ENCODE measurements at regions not wholly inside any gene's neighbourhood (a gene's known extent, or its start where the extent isn't known, plus 50 kb on each side); places are given as distances from the start of the nearest gene placed in this dataset.

GRCh38 chr1:102098081-102098480 is 101.4 kb upstream of the OLFM3 start:
- no peaks in the 10 kb centered on the region for H4K20me1 ChIP-seq (ENCODE audit: insufficient read depth, poor library complexity, severe bottlenecking)
- H3K4me1 ChIP-seq (ENCODE audit: insufficient read depth): no peaks in the 10 kb centered on the region
- no peaks in the 10 kb centered on the region for H3K27me3 ChIP-seq
- WGBS (ENCODE audit: low lambda C conversion rate, missing lambda C conversion rate): 63% methylated on average over 4 of the region's 4 CpGs
- H3K36me3 ChIP-seq (replicated peaks; ENCODE audit: insufficient read depth, low read depth): no peaks in the 10 kb centered on the region
- DNase-seq (ENCODE audit: low spot score): no peak
- no peak overlapping the region for H3K4me2 ChIP-seq
- TF ChIP-seq EZH2 (IDR thresholded peaks at IDR 0.05; ENCODE audit: borderline replicate concordance) (no peak), EZH2phosphoT487 (IDR thresholded peaks at IDR 0.05; ENCODE audit: low read depth, severe bottlenecking, unreplicated experiment) (no peak), CTCF (IDR thresholded peaks at IDR 0.05; ENCODE audit: poor library complexity) (no peak)
- H3K79me2 ChIP-seq: no peaks in the 10 kb centered on the region
- no peak overlapping the region for H3K4me3 ChIP-seq
- H3K9me3 ChIP-seq (ENCODE audit: low read depth): no peaks in the 10 kb centered on the region
- no peak overlapping the region for H2AFZ ChIP-seq
- no peak overlapping the region for H3K27ac ChIP-seq
- H3K9me2 ChIP-seq (replicated peaks; ENCODE audit: insufficient read depth): no peaks in the 10 kb centered on the region

GRCh38 chr1:102097451-102097850 is 100.7 kb upstream of the OLFM3 start:
- Histone ChIP-seq H3K27me3 (no peaks in the 10 kb centered on the region), H4K20me1 (ENCODE audit: insufficient read depth, poor library complexity, severe bottlenecking) (no peaks in the 10 kb centered on the region), H3K4me2 (no peak overlapping the region), H3K4me1 (ENCODE audit: insufficient read depth) (no peaks in the 10 kb centered on the region), H3K9me3 (ENCODE audit: low read depth) (no peaks in the 10 kb centered on the region), H3K9me2 (replicated peaks; ENCODE audit: insufficient read depth) (no peaks in the 10 kb centered on the region), H3K36me3 (replicated peaks; ENCODE audit: insufficient read depth, low read depth) (no peaks in the 10 kb centered on the region), H2AFZ (no peak overlapping the region), H3K27ac (no peak overlapping the region), H3K4me3 (no peak overlapping the region), H3K79me2 (no peaks in the 10 kb centered on the region)
- no peak for DNase-seq (ENCODE audit: low spot score)
- TF ChIP-seq EZH2phosphoT487 (IDR thresholded peaks at IDR 0.05; ENCODE audit: low read depth, severe bottlenecking, unreplicated experiment) (no peak), CTCF (IDR thresholded peaks at IDR 0.05; ENCODE audit: poor library complexity) (no peak), EZH2 (IDR thresholded peaks at IDR 0.05; ENCODE audit: borderline replicate concordance) (no peak)

- Histone ChIP-seq H3K9me2 (replicated peaks; ENCODE audit: insufficient read depth) (no peaks in the 10 kb centered on the region), H2AFZ (no peak overlapping the region), H3K79me2 (no peaks in the 10 kb centered on the region), H3K9me3 (ENCODE audit: low read depth) (no peaks in the 10 kb centered on the region), H3K4me1 (ENCODE audit: insufficient read depth) (no peaks in the 10 kb centered on the region), H3K27ac (no peak overlapping the region), H3K27me3 (no peaks in the 10 kb centered on the region), H3K36me3 (replicated peaks; ENCODE audit: insufficient read depth, low read depth) (no peaks in the 10 kb centered on the region), H3K4me3 (no peak overlapping the region), H3K4me2 (no peak overlapping the region), H4K20me1 (ENCODE audit: insufficient read depth, poor library complexity, severe bottlenecking) (no peaks in the 10 kb centered on the region)
- WGBS (ENCODE audit: low lambda C conversion rate, missing lambda C conversion rate): 55% methylated on average over 1 of the region's 1 CpG
- DNase-seq (ENCODE audit: low spot score): no peak
- no peak for TF ChIP-seq EZH2 (IDR thresholded peaks at IDR 0.05; ENCODE audit: borderline replicate concordance)
- no peak for TF ChIP-seq CTCF (IDR thresholded peaks at IDR 0.05; ENCODE audit: poor library complexity)
- TF ChIP-seq EZH2phosphoT487 (IDR thresholded peaks at IDR 0.05; ENCODE audit: low read depth, severe bottlenecking, unreplicated experiment): no peak
These were observed 99.4 kb upstream of the OLFM3 start for GRCh38 chr1:102096162-102096561.

DNA sequence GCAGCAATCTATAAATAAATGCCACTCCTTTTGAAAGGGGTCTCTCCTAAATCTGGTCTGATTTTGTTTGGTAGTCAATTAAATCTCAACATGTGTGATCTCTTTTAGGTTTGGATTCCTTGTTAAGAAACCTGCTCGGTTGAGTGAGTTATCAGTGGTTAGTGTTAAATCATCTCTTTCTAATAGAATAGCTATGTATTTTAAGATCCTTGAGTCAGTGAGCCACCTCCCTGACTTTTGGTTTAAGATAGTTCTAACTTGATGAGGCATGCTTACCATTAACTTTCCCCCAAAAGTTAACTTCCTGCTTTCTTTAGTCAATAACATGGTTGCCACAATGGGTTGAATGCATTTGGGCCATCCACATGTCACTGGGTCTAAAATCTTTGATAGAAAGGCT is 93.1 kb upstream of the OLFM3 start:
- WGBS (ENCODE audit: low lambda C conversion rate, missing lambda C conversion rate): 78% methylated on average over 1 of the region's 1 CpG
- no peak overlapping the region for H3K4me2 ChIP-seq
- H4K20me1 ChIP-seq (ENCODE audit: insufficient read depth, poor library complexity, severe bottlenecking): no peaks in the 10 kb centered on the region
- no peak overlapping the region for H2AFZ ChIP-seq
- no peaks in the 10 kb centered on the region for H3K27me3 ChIP-seq
- H3K79me2 ChIP-seq: no peaks in the 10 kb centered on the region
- TF ChIP-seq EZH2phosphoT487 (IDR thresholded peaks at IDR 0.05; ENCODE audit: low read depth, severe bottlenecking, unreplicated experiment): no peak
- no peak for TF ChIP-seq EZH2 (IDR thresholded peaks at IDR 0.05; ENCODE audit: borderline replicate concordance)
- no peak for TF ChIP-seq CTCF (IDR thresholded peaks at IDR 0.05; ENCODE audit: poor library complexity)
- no peak for DNase-seq (ENCODE audit: low spot score)
- H3K27ac ChIP-seq: no peak overlapping the region
- no peak overlapping the region for H3K4me3 ChIP-seq
- H3K4me1 ChIP-seq (ENCODE audit: insufficient read depth): no peaks in the 10 kb centered on the region
- H3K36me3 ChIP-seq (replicated peaks; ENCODE audit: insufficient read depth, low read depth): no peaks in the 10 kb centered on the region
- no peaks in the 10 kb centered on the region for H3K9me2 ChIP-seq (replicated peaks; ENCODE audit: insufficient read depth)
- no peaks in the 10 kb centered on the region for H3K9me3 ChIP-seq (ENCODE audit: low read depth)
